ENCODE measurements at regions not wholly inside any gene's neighbourhood (a gene's known extent, or its start where the extent isn't known, plus 50 kb on each side); places are given as distances from the start of the nearest gene placed in this dataset.

- no peak for TF ChIP-seq NR2F1 (conservative IDR thresholded peaks at IDR 0.05)
- no peak for TF ChIP-seq DPF2 (IDR thresholded peaks at IDR 0.05)
Measured at GRCh38 chr1:56415258-56415657, 164.1 kb downstream of the PLPP3 start (continued).

- Histone ChIP-seq H3K4me3 (no peak overlapping the region), H3K9ac (ENCODE audit: control insufficient read depth, insufficient read depth, low read length) (no peak overlapping the region), H2AFZ (ENCODE audit: control insufficient read depth, low read depth, low read length) (no peak overlapping the region), H3K27ac (ENCODE audit: control insufficient read depth, insufficient read depth) (no peak overlapping the region), H3K36me3 (ENCODE audit: control insufficient read depth in 2 of 2, insufficient read depth in 2 of 2, low read length in 1 of 2) (no peaks in the 10 kb centered on the region), H3K27me3 (replicated peaks in 1 of 2; ENCODE audit: control insufficient read depth in 2 of 2, insufficient read depth in 2 of 2, low read length in 1 of 2) (no peaks in the 10 kb centered on the region), H4K20me1 (ENCODE audit: control insufficient read depth, insufficient read depth) (no peaks in the 10 kb centered on the region), H3K4me2 (ENCODE audit: control insufficient read depth, insufficient read depth) (no peak overlapping the region), H3K9me3 (replicated peaks; ENCODE audit: control insufficient read depth, insufficient read depth, low read length) (no peaks in the 10 kb centered on the region), H3K79me2 (ENCODE audit: control insufficient read depth, insufficient read depth, low read length) (no peaks in the 10 kb centered on the region), H3K4me1 (ENCODE audit: control insufficient read depth, insufficient read depth, low read length) (no peaks in the 10 kb centered on the region)
- in situ Hi-C loops (cut with MboI), result no loop called here
- ChIA-PET CTCF (interaction anchor here (1.0 kb wide), 1 partner anchor 162 kb away, joined by 4 read pairs; no protein-coding TSS in a partner anchor), SMC1A (ENCODE audit: uncharacterized antibody, unreplicated experiment) (interaction anchor here (0.9 to 1.6 kb wide), 6 partner anchors 9 to 363 kb away, joined by 3 read pairs; no protein-coding TSS in a partner anchor), RAD21 (ENCODE audit: unreplicated experiment) (interaction anchor here (2.1 to 7.7 kb wide), 2 partner anchors 163 to 170 kb away, joined by 5 to 146 read pairs; partner anchors contain the start of gene PLPP3), POLR2A (interaction anchor here (0.8 kb wide), 1 partner anchor 42 kb away, joined by 3 read pairs; no protein-coding TSS in a partner anchor)
- ATAC-seq, result no peak
- TF ChIP-seq, protein P1, sequence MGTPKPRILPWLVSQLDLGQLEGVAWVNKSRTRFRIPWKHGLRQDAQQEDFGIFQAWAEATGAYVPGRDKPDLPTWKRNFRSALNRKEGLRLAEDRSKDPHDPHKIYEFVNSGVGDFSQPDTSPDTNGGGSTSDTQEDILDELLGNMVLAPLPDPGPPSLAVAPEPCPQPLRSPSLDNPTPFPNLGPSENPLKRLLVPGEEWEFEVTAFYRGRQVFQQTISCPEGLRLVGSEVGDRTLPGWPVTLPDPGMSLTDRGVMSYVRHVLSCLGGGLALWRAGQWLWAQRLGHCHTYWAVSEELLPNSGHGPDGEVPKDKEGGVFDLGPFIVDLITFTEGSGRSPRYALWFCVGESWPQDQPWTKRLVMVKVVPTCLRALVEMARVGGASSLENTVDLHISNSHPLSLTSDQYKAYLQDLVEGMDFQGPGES (IDR thresholded peaks at IDR 0.05), result no peak
- no peak for TF ChIP-seq ZNF207 (IDR thresholded peaks at IDR 0.05; ENCODE audit: borderline replicate concordance)
- TF ChIP-seq SRF (IDR thresholded peaks at IDR 0.05; ENCODE audit: low read depth in 2 of 2, low read length in 2 of 2), result no peak
- no peak for TF ChIP-seq BCL11A (IDR thresholded peaks at IDR 0.05; ENCODE audit: low read depth, low read length)
- no peak for TF ChIP-seq TBL1XR1 (IDR thresholded peaks at IDR 0.05; ENCODE audit: low read depth, low read length)
- no peak for TF ChIP-seq PML (IDR thresholded peaks at IDR 0.05; ENCODE audit: low read length)
- intact Hi-C loops (cut with micrococcal nuclease; ENCODE audit: unreplicated experiment), result no loop called here
- BruUV-seq (replicated peaks), result no TSS peak
- no peak for FAIRE-seq
- no peak for DNase-seq (ENCODE audit: low read depth, low spot score)
- 23% methylated on average over 9 of the region's 9 CpGs for WGBS (ENCODE audit: insufficient coverage, insufficient replicate concordance, low lambda C conversion rate, missing lambda C conversion rate)
Measured at GRCh38 chr1:56414728-56415224, 164.6 kb downstream of the PLPP3 start.
